Neuronal stem cell (in vitro differentiated cells): ENCODE measurements at regions not wholly inside any gene's neighbourhood (a gene's known extent, or its start where the extent isn't known, plus 50 kb on each side); places are given as distances from the start of the nearest gene placed in this dataset.

Experiments used
- DNase-seq: peaks from one replicate; pipeline ENCODE4 v3.0.0-alpha.2; 2013; ENCODE audit warnings: low spot score
- H2AFZ ChIP-seq: one replicate; pipeline ENCODE4 v1.6.1; 2013; ENCODE audit warnings: mild to moderate bottlenecking, low read length, inconsistent platforms
- H2AK5ac ChIP-seq: 2 replicates; pipeline ENCODE4 v1.6.1; 2013; ENCODE audit warnings: low read depth, mild to moderate bottlenecking, inconsistent platforms, low read length, moderate library complexity, mixed read lengths
- H2BK120ac ChIP-seq: 2 replicates; pipeline ENCODE4 v1.6.1; 2013; ENCODE audit warnings: low read depth, mild to moderate bottlenecking, inconsistent platforms, low read length, moderate library complexity, mixed read lengths
- H2BK12ac ChIP-seq: one replicate; pipeline ENCODE4 v1.6.1; 2013; ENCODE audit warnings: low read length, inconsistent platforms
- H2BK15ac ChIP-seq: 2 replicates; pipeline ENCODE4 v1.6.1; 2013; ENCODE audit warnings: mild to moderate bottlenecking, low read length, inconsistent platforms, mixed read lengths
- H2BK5ac ChIP-seq: one replicate; pipeline ENCODE4 v1.6.1; 2013; ENCODE audit warnings: inconsistent platforms, mild to moderate bottlenecking, low read length, moderate library complexity
- H3K14ac ChIP-seq: one replicate; pipeline ENCODE4 v1.6.1; 2013; ENCODE audit warnings: low read length, inconsistent platforms
- H3K18ac ChIP-seq: 2 replicates; pipeline ENCODE4 v1.6.1; 2013; ENCODE audit warnings: low read length, inconsistent platforms
- H3K23ac ChIP-seq: 2 replicates; pipeline ENCODE4 v1.6.1; 2013; ENCODE audit warnings: low read depth, mild to moderate bottlenecking, mixed read lengths, low read length, inconsistent platforms; ENCODE audit not compliant: poor library complexity
- H3K27ac ChIP-seq: replicated peaks from 3 replicates; pipeline ENCODE4 v1.5.1; 2013; ENCODE audit warnings: low read length, inconsistent platforms
- H3K27me3 ChIP-seq, 3 experiments: 2 replicates each; pipeline ENCODE4 v1.6.1; 2013; ENCODE audit warnings: low read length in 3 of 3, mild to moderate bottlenecking in 2 of 3, inconsistent platforms in 1 of 3, low read depth in 1 of 3, mixed read lengths in 1 of 3, moderate library complexity in 1 of 3; ENCODE audit not compliant: control insufficient read depth in 3 of 3, insufficient read depth in 3 of 3
- H3K36me3 ChIP-seq, 2 donors: replicated peaks in 1 of 2; 2 replicates each; pipeline ENCODE4 v1.6.1; 2013; ENCODE audit warnings: low read length in 2 of 2; ENCODE audit not compliant: control insufficient read depth in 2 of 2, insufficient read depth in 2 of 2
- H3K4ac ChIP-seq: 2 replicates; pipeline ENCODE4 v1.6.1; 2013; ENCODE audit warnings: inconsistent platforms, mild to moderate bottlenecking, low read length, moderate library complexity
- H3K4me1 ChIP-seq, 2 donors: 1 replicate in 1 of 2; 2 replicates in 1 of 2; pipeline ENCODE4 v1.6.1; 2013; ENCODE audit warnings: low read length in 2 of 2, low read depth in 1 of 2; ENCODE audit not compliant: control insufficient read depth in 2 of 2, insufficient read depth in 1 of 2
- H3K4me2 ChIP-seq: one replicate; pipeline ENCODE4 v1.6.1; 2013; ENCODE audit warnings: mild to moderate bottlenecking, low read length, inconsistent platforms; ENCODE audit not compliant: insufficient read depth, poor library complexity, severe bottlenecking
- H3K4me3 ChIP-seq, 2 donors: 2 replicates each; pipeline ENCODE4 v1.5.1; 2013; ENCODE audit warnings: low read length in 2 of 2, mild to moderate bottlenecking in 2 of 2, inconsistent platforms in 1 of 2, moderate library complexity in 1 of 2
- H3K79me1 ChIP-seq: one replicate; pipeline ENCODE4 v1.6.1; 2013; ENCODE audit warnings: low read depth, mild to moderate bottlenecking, inconsistent platforms, low read length, moderate library complexity
- H3K9ac ChIP-seq: one replicate; pipeline ENCODE4 v1.6.1; 2013; ENCODE audit warnings: mild to moderate bottlenecking, low read depth, low read length, inconsistent platforms; ENCODE audit not compliant: poor library complexity
- H3K9me3 ChIP-seq, 2 donors: replicated peaks in 1 of 2; 2 replicates each; pipeline versions ENCODE3 to v1.6.1; 2013; ENCODE audit warnings: low read length in 2 of 2, mild to moderate bottlenecking in 2 of 2, inconsistent platforms in 1 of 2, low read depth in 1 of 2, mixed read lengths in 1 of 2, moderate library complexity in 1 of 2; ENCODE audit not compliant: control insufficient read depth in 2 of 2, insufficient read depth in 1 of 2
- H4K8ac ChIP-seq: one replicate; pipeline ENCODE4 v1.6.1; 2013; ENCODE audit warnings: low read depth, mild to moderate bottlenecking, inconsistent platforms, low read length, moderate library complexity
- H4K91ac ChIP-seq: one replicate; pipeline ENCODE4 v1.6.1; 2013; ENCODE audit warnings: low read length, low read depth, mild to moderate bottlenecking, inconsistent platforms; ENCODE audit not compliant: poor library complexity
- WGBS, 2 donors: extraction: QIAGEN DNeasy Blood & Tissue Kit; methylation state at CpG; one replicate each; pipeline ENCODE4 v1.1.7; 2013; ENCODE audit warnings: missing lambda C conversion rate in 2 of 2, mixed read lengths in 1 of 2; ENCODE audit not compliant: insufficient read length in 2 of 2, insufficient replicate concordance in 1 of 2; ENCODE audit errors: extremely low coverage in 2 of 2; 5-methylcytosine and 5-hydroxymethylcytosine counted together

- Histone ChIP-seq H4K91ac (no peak overlapping the region), H2BK15ac (no peak overlapping the region), H3K79me1 (no peaks in the 10 kb centered on the region), H3K4ac (no peak overlapping the region), H3K4me1 (no peaks in the 10 kb centered on the region), H2BK12ac (no peak overlapping the region), H3K18ac (no peak overlapping the region), H3K23ac (no peak overlapping the region), H2BK120ac (no peak overlapping the region), H2AK5ac (no peak overlapping the region), H3K36me3 (no peaks in the 10 kb centered on the region), H3K14ac (no peak overlapping the region), H3K9ac (no peak overlapping the region), H2AFZ (no peak overlapping the region), H2BK5ac (no peak overlapping the region), H3K27ac (no peak overlapping the region), H3K27me3 (no peaks in the 10 kb centered on the region), H4K8ac (no peak overlapping the region), H3K4me3 (no peak overlapping the region), H3K4me2 (no peak overlapping the region), H3K9me3 (no peaks in the 10 kb centered on the region)
- no peak for DNase-seq
Measured at GRCh38 chr2:19560785-19561184, 202.4 kb upstream of the OSR1 start.

- Histone ChIP-seq H3K9me3 (no peaks in the 10 kb centered on the region), H3K4me2 (no peak overlapping the region), H3K18ac (no peak overlapping the region), H3K4ac (no peak overlapping the region), H3K36me3 (no peaks in the 10 kb centered on the region), H2BK120ac (no peak overlapping the region), H2BK15ac (no peak overlapping the region), H2AFZ (no peak overlapping the region), H3K14ac (no peak overlapping the region), H2BK5ac (no peak overlapping the region), H3K79me1 (no peaks in the 10 kb centered on the region), H3K23ac (no peak overlapping the region), H2BK12ac (no peak overlapping the region), H3K4me3 (peak overlapping the region in 1 of 2 donors; percentile 38), H2AK5ac (no peak overlapping the region), H4K8ac (no peak overlapping the region), H4K91ac (no peak overlapping the region), H3K9ac (no peak overlapping the region), H3K27ac (no peak overlapping the region), H3K27me3 (no peaks in the 10 kb centered on the region), H3K4me1 (no peaks in the 10 kb centered on the region)
- no peak for DNase-seq
- WGBS, 2 donors, result no CpG with 5 or more reads among the region's 9 CpGs
Measured at GRCh38 chr2:19559596-19560240, 201.3 kb upstream of the OSR1 start.

- no peaks in the 10 kb centered on the region for H3K79me1 ChIP-seq
- no peak overlapping the region for H3K23ac ChIP-seq
- WGBS, 2 donors, result 100% methylated on average over 1 of the region's 2 CpGs
Measured at GRCh38 chr2:19556648-19557047, 198.2 kb upstream of the OSR1 start.

GRCh38 chr2:19554520-19554919, 196.1 kb upstream of the OSR1 start:
- Histone ChIP-seq H3K4me1 (no peaks in the 10 kb centered on the region), H2AK5ac (no peak overlapping the region), H3K4ac (no peak overlapping the region), H3K79me1 (no peaks in the 10 kb centered on the region), H3K27me3 (no peaks in the 10 kb centered on the region), H2BK5ac (no peak overlapping the region), H3K4me2 (no peak overlapping the region), H3K14ac (no peak overlapping the region), H3K36me3 (no peaks in the 10 kb centered on the region), H3K4me3 (no peak overlapping the region), H4K91ac (no peak overlapping the region), H3K9me3 (no peaks in the 10 kb centered on the region), H3K9ac (no peak overlapping the region), H2AFZ (no peak overlapping the region), H4K8ac (no peak overlapping the region), H3K27ac (no peak overlapping the region), H2BK12ac (no peak overlapping the region), H2BK120ac (no peak overlapping the region), H3K23ac (no peak overlapping the region), H2BK15ac (no peak overlapping the region), H3K18ac (no peak overlapping the region)
- no CpG with 5 or more reads among the region's 1 CpG for whole genome bisulfite sequencing, 2 donors
- DNase-seq, result no peak

More at GRCh38 chr2:19556648-19557047, 198.2 kb upstream of the OSR1 start:
- no peak overlapping the region for H3K4me3 ChIP-seq
- H2BK120ac ChIP-seq, result no peak overlapping the region
- no peak overlapping the region for H2AFZ ChIP-seq
- H3K9ac ChIP-seq, result no peak overlapping the region
- H3K36me3 ChIP-seq, result no peaks in the 10 kb centered on the region
- no peaks in the 10 kb centered on the region for H3K9me3 ChIP-seq
- no peak overlapping the region for H4K8ac ChIP-seq
- H2BK12ac ChIP-seq, result no peak overlapping the region
- no peak overlapping the region for H2BK5ac ChIP-seq
- H2BK15ac ChIP-seq, result no peak overlapping the region
- H3K4me1 ChIP-seq, result no peaks in the 10 kb centered on the region
- H3K4me2 ChIP-seq, result no peak overlapping the region
- no peak overlapping the region for H3K14ac ChIP-seq
- H3K18ac ChIP-seq, result no peak overlapping the region
- no peak overlapping the region for H3K27ac ChIP-seq
- no peak overlapping the region for H2AK5ac ChIP-seq
- no peak for DNase-seq
- no peaks in the 10 kb centered on the region for H3K27me3 ChIP-seq
- H4K91ac ChIP-seq, result no peak overlapping the region
- H3K4ac ChIP-seq, result no peak overlapping the region
